Ishikawa (cell line): ENCODE measurements at regions not wholly inside any gene's neighbourhood (a gene's known extent, or its start where the extent isn't known, plus 50 kb on each side); places are given as distances from the start of the nearest gene placed in this dataset.

Experiments used
- CEBPB ChIP-seq: IDR thresholded peaks from 2 replicates; pipeline ENCODE4 v1.6.1; 2012
- CREB1 ChIP-seq: IDR thresholded peaks from 2 replicates; pipeline ENCODE4 v1.6.1; 2012; ENCODE audit warnings: low read depth
- EGR1 ChIP-seq: IDR thresholded peaks from 2 replicates; pipeline ENCODE4 v1.6.1; 2012
- EP300 ChIP-seq: IDR thresholded peaks from 2 replicates; pipeline ENCODE4 v1.6.1; 2012; ENCODE audit warnings: borderline replicate concordance
- FOXM1 ChIP-seq: IDR thresholded peaks from 2 replicates; pipeline ENCODE4 v1.6.1; 2012; ENCODE audit warnings: low read depth, borderline replicate concordance
- TAF1 ChIP-seq: IDR thresholded peaks from 2 replicates; pipeline ENCODE4 v1.6.1; 2012; ENCODE audit warnings: low read depth, mild to moderate bottlenecking
- TEAD4 ChIP-seq: IDR thresholded peaks from 2 replicates; pipeline ENCODE4 v1.6.1; 2012
- ZBTB7A ChIP-seq: IDR thresholded peaks from 2 replicates; pipeline ENCODE4 v1.6.1; 2012; ENCODE audit warnings: low read depth
- TF ChIP-seq, protein P1 (sequence below): IDR thresholded peaks from 2 replicates; pipeline ENCODE4 v1.6.1; 2012; ENCODE audit warnings: low read depth, mild to moderate bottlenecking
- TF ChIP-seq, protein P2 (sequence below): IDR thresholded peaks from 2 replicates; pipeline ENCODE4 v1.6.1; 2012

DNA sequence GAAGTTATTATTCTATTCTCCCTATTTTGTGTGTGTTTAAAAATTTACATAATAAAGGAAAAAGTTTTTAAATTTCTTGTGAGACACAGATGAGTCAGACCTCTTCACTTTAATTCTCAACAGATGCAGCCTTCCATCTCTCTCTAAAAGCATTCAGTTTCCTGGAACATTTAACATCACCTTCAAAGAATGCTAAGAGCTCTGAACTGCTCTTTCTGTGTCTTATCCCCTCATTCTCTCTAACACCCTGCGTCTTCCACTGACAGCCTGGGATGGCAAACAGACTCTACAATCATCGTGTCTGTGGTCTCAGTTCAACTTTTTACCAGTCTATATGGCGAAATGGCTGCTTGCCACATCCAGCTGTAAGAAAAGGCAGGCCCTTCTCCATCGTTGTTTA lies 173.0 kb downstream of the HINT1 start:
- TF ChIP-seq CREB1: no peak
- TF ChIP-seq CEBPB: no peak
- TF ChIP-seq TAF1: no peak
- TF ChIP-seq, protein P1, sequence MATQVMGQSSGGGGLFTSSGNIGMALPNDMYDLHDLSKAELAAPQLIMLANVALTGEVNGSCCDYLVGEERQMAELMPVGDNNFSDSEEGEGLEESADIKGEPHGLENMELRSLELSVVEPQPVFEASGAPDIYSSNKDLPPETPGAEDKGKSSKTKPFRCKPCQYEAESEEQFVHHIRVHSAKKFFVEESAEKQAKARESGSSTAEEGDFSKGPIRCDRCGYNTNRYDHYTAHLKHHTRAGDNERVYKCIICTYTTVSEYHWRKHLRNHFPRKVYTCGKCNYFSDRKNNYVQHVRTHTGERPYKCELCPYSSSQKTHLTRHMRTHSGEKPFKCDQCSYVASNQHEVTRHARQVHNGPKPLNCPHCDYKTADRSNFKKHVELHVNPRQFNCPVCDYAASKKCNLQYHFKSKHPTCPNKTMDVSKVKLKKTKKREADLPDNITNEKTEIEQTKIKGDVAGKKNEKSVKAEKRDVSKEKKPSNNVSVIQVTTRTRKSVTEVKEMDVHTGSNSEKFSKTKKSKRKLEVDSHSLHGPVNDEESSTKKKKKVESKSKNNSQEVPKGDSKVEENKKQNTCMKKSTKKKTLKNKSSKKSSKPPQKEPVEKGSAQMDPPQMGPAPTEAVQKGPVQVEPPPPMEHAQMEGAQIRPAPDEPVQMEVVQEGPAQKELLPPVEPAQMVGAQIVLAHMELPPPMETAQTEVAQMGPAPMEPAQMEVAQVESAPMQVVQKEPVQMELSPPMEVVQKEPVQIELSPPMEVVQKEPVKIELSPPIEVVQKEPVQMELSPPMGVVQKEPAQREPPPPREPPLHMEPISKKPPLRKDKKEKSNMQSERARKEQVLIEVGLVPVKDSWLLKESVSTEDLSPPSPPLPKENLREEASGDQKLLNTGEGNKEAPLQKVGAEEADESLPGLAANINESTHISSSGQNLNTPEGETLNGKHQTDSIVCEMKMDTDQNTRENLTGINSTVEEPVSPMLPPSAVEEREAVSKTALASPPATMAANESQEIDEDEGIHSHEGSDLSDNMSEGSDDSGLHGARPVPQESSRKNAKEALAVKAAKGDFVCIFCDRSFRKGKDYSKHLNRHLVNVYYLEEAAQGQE: no peak
- TF ChIP-seq EP300: no peak
- TF ChIP-seq, protein P2, sequence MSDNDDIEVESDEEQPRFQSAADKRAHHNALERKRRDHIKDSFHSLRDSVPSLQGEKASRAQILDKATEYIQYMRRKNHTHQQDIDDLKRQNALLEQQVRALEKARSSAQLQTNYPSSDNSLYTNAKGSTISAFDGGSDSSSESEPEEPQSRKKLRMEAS: no peak
- no peak for TF ChIP-seq ZBTB7A
- TF ChIP-seq TEAD4: no peak
- TF ChIP-seq EGR1: no peak
- TF ChIP-seq FOXM1: no peak
